HG03045 (cell line): ENCODE measurements at regions not wholly inside any gene's neighbourhood (a gene's known extent, or its start where the extent isn't known, plus 50 kb on each side); places are given as distances from the start of the nearest gene placed in this dataset.
"Not testable (repeated sequence)": the region's sequence is repeated elsewhere in the genome, so short reads cannot be mapped to it uniquely, and the experiment has no call there.

ENCODE experiments used
- ATAC-seq: cut with Tn5 transposase; IDR thresholded peaks from one replicate; pipeline ENCODE4 v1.9.1; 2021; ENCODE audit warnings: mild to moderate bottlenecking, moderate library complexity; ENCODE audit not compliant: unreplicated experiment

- ATAC-seq = no peak
Measured at GRCh38 chr7:138214926-138215325, 138.7 kb downstream of the AKR1D1 start.

GRCh38 chr7:138220321-138220720 is 144.1 kb downstream of the AKR1D1 start:
- ATAC-seq = not testable (repeated sequence)

- ATAC-seq = not testable (repeated sequence)
Measured at GRCh38 chr7:138221388-138221787, 145.1 kb downstream of the AKR1D1 start.

GRCh38 chr7:138223402-138223879 is 147.2 kb downstream of the AKR1D1 start:
- no peak for ATAC-seq

- ATAC-seq = no peak
Measured at GRCh38 chr7:138226001-138226476, 149.8 kb downstream of the AKR1D1 start.

- ATAC-seq = no peak
Measured at GRCh38 chr7:138226745-138227279, 150.6 kb downstream of the AKR1D1 start.

GRCh38 chr7:138228119-138228518 is 151.9 kb downstream of the AKR1D1 start:
- no peak for ATAC-seq

GRCh38 chr7:138228769-138229168 is 152.5 kb downstream of the AKR1D1 start:
- no peak for ATAC-seq

- no peak for ATAC-seq
Measured at GRCh38 chr7:138233189-138233588, 156.9 kb downstream of the AKR1D1 start.

- no peak for ATAC-seq
Measured at GRCh38 chr7:138235207-138235606, 158.9 kb downstream of the AKR1D1 start.

- ATAC-seq = no peak
Measured at GRCh38 chr7:138237995-138238394, 161.7 kb downstream of the AKR1D1 start.

GRCh38 chr7:138238734-138239659 is 162.7 kb downstream of the AKR1D1 start:
- no peak for ATAC-seq

GRCh38 chr7:138243430-138243829 is 167.2 kb downstream of the AKR1D1 start:
- ATAC-seq = no peak

- no peak for ATAC-seq
Measured at GRCh38 chr7:138243836-138244235, 167.6 kb downstream of the AKR1D1 start.

GRCh38 chr7:138244606-138245005 is 168.3 kb downstream of the AKR1D1 start:
- ATAC-seq = no peak

GRCh38 chr7:138245216-138245615 is 169.0 kb downstream of the AKR1D1 start:
- no peak for ATAC-seq

GRCh38 chr7:138245682-138246081 is 169.4 kb downstream of the AKR1D1 start:
- no peak for ATAC-seq

- ATAC-seq = no peak
Measured at GRCh38 chr7:138246428-138246827, 170.2 kb downstream of the AKR1D1 start.

- ATAC-seq = no peak
Measured at GRCh38 chr7:138247081-138247480, 170.8 kb downstream of the AKR1D1 start.

GRCh38 chr7:138247568-138248333 is 171.5 kb downstream of the AKR1D1 start:
- no peak for ATAC-seq

- no peak for ATAC-seq
Measured at GRCh38 chr7:138248609-138249008, 172.3 kb downstream of the AKR1D1 start.
